AG10803 (cell line): ENCODE measurements at regions not wholly inside any gene's neighbourhood (a gene's known extent, or its start where the extent isn't known, plus 50 kb on each side); places are given as distances from the start of the nearest gene placed in this dataset.

Experiments
- DNase-seq: peaks from one replicate; pipeline ENCODE4 v3.0.0; 2010; ENCODE audit warnings: low read depth
- H3K4me3 ChIP-seq: 2 replicates; pipeline ENCODE4 v1.5.1; 2011; ENCODE audit warnings: mild to moderate bottlenecking, low read length, control low read depth
- TF ChIP-seq, protein P1 (sequence below): conservative IDR thresholded peaks from 2 replicates; pipeline ENCODE4 v1.5.1; 2011; ENCODE audit warnings: mild to moderate bottlenecking, low read length, control low read depth, inconsistent platforms

DNA sequence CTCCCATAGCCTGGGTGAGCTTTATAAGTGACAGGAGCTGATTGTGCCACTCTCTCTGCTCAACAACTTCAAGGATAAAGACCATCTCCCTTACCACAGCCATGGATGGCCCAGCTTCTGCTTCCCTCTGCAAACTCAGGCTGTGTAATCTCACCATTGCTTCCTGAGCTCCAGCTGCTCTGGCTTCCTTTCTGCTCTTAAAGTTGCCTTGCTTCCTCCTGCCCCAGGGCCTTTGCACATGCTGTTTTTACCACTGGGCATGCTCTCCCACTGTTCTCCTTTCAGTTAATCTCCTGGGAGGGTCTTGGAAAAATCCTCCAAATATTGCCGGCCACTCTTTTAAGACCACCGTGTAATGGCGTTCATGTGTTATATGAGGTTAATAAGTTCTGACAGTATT, 265.1 kb upstream of the C16orf82 start:
- no peak for DNase-seq
- TF ChIP-seq, protein P1, sequence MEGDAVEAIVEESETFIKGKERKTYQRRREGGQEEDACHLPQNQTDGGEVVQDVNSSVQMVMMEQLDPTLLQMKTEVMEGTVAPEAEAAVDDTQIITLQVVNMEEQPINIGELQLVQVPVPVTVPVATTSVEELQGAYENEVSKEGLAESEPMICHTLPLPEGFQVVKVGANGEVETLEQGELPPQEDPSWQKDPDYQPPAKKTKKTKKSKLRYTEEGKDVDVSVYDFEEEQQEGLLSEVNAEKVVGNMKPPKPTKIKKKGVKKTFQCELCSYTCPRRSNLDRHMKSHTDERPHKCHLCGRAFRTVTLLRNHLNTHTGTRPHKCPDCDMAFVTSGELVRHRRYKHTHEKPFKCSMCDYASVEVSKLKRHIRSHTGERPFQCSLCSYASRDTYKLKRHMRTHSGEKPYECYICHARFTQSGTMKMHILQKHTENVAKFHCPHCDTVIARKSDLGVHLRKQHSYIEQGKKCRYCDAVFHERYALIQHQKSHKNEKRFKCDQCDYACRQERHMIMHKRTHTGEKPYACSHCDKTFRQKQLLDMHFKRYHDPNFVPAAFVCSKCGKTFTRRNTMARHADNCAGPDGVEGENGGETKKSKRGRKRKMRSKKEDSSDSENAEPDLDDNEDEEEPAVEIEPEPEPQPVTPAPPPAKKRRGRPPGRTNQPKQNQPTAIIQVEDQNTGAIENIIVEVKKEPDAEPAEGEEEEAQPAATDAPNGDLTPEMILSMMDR: no peak
- no peak overlapping the region for H3K4me3 ChIP-seq

DNA sequence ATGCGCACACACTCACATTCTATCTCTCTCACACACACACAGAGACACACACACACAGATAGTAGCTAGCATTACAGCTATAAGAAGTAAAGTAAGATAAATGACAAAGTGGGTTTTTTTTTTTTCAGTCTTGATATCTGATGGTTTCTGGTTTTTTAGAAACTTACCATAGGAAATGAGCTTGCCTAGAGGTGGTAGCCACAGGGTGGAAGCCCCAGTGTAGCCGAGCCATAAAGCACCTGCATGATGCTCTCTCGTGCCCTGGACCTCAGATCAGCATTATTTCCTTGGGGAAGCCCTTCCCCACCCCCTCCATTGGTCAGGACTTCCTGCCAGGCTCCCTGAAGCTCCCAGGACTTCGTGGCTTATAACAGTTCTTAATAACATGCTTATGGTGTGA, 264.3 kb upstream of the C16orf82 start:
- TF ChIP-seq, protein P1: no peak
- H3K4me3 ChIP-seq: no peak overlapping the region
- DNase-seq: no peak

DNA sequence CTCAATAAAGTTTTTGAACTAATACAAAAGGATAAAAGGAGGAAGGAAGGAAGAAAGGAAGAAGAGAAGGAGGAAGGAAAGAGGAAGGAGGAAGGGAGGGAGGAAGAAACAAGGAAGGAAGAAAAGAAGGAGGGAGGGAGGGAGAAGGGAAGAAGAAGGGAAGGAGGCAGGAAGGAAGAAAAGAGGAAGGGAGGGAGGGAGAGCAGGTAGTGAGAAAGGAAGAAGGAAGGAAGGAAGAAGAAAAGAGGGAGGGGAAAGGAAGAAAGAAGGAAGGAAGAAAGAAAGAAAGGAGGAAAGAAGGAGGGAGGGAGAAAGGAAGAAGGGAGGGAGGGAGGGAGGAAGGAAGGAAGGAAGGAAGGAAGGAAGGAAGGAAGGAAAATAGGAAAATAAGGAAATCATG, 263.8 kb upstream of the C16orf82 start:
- TF ChIP-seq, protein P1: no peak
- no peak for DNase-seq
- H3K4me3 ChIP-seq: no peak overlapping the region

DNA sequence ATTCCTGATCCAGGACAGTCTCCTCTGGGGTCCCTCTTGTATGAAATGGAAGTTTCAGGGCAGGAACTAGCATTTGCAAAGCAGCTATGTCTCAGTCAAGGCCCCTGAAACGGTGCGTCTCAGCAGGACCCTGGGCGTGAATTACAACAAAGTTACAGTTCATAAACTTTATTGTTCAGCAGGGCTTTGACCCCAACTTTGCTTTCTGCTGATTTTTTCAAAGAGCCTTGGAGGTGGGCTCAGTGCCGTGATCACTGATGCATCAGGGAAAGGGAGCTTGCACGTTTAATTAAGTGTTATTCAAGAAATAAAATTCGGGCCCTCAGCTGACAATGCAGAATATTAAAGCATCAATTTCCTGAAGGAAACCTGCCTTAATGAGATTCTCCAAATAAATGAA, 260.1 kb upstream of the C16orf82 start:
- H3K4me3 ChIP-seq: no peak overlapping the region
- TF ChIP-seq, protein P1: no peak
- DNase-seq: no peak

DNA sequence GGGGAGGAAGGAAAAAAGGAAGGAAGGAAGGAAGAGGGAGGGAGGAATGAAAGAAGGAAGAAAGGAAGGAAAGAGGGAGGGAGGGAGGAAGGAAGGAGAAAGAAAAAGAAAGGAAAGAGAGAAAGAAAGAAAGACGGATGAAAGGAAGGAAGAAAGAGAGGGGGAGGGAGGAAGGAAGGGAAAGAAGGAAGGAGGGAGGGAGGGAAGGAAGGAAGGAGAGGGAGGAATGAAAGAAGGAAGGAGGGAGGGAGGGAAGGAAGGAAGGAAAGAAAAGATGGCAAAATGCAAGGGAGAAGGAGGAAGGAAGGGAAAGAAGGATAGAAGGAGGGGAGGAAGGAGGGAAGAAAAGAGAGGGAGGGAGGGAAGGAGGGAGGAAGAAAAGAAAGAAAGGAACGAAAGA, 257.3 kb upstream of the C16orf82 start:
- H3K4me3 ChIP-seq: no peak overlapping the region
- no peak for DNase-seq
- TF ChIP-seq, protein P1: no peak

DNA sequence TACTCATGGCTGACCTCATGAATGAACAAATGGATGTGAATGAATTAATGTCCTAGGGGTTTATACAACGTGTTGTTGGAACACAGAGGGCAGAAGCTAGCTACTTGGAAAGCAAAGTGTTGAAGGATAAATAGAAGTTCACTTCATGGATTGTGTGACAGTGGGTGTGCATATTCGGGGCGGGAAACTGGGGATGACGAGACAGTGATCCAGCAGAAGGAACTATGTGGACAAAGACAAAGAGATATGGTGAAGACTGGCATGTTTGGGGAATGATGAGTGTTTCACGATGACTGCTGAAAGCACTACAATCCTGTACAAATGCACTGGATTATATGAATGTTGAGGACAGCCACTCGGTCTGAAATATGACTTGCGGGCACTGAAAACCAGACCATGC, 250.5 kb upstream of the C16orf82 start:
- H3K4me3 ChIP-seq: no peak overlapping the region
- TF ChIP-seq, protein P1: no peak
- DNase-seq: peak; percentile 7

DNA sequence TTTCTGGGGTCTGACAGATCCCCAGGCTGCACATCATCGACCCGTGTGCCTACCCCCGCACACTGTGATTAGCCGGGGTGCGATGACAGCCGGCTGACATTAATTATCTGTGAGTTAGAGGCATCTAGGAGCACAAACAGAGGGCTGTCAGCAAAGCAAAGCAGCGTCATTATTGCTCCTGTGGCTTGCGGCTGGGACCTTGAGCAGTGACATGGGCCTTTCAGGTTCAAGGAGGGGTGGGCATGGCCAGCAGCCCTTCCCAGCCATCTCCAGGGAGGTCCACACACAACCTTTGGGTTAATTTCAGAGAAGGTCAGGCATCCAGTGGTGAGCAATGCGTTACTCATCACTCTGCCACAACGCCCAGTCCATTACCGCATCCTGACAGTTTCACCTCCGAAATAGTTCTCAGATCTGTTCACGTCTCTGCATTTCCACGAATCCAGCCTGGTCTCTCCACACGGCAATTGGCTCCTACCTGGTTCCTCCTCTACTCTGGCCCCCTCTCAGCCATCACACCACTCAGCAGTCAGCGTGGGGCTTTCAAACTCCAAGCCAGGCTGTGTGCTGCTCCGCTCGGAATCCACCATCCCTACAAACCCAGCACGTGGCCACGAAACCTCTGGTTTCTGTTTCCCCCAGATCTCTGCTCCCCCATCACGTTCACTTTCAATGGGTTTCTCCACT, 249.7 kb upstream of the C16orf82 start:
- TF ChIP-seq, protein P1: no peak
- peak; percentile 40 for DNase-seq
- no peak overlapping the region; the same call in 1 of the 2 replicates for H3K4me3 ChIP-seq
